ENCODE measurements at regions not wholly inside any gene's neighbourhood (a gene's known extent, or its start where the extent isn't known, plus 50 kb on each side); places are given as distances from the start of the nearest gene placed in this dataset.

DNA sequence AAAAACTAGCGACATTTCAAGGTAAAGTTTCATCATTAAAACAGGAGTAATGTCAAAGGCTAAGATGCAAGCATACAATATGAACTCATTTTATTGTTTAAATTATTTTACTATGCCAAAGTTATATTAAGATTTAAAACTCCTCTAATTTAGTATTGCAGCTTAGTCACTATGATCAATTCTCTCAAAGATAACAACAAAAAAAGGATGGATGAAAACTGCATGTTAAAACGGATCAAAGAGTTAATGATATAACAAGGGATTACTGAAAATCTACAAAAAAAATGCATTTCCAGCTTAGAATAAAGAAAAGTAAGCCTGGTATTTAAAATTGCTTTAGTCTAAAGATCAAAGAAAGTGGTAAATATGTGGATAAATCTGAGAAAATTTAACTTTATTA is 587.8 kb upstream of the PCDH20 start:
- H3K27me3 Mint-ChIP-seq = no peaks in the 10 kb centered on the region
- H3K27ac Mint-ChIP-seq = no peak overlapping the region

GRCh38 chr13:61994174-61994573 is 578.5 kb upstream of the PCDH20 start:
- H3K27ac Mint-ChIP-seq = no peak overlapping the region
- ATAC-seq (no peak), DNase-seq (no peak)
- no peak overlapping the region for H3K4me3 Mint-ChIP-seq
- H3K9me3 ChIP-seq (ENCODE audit: control insufficient read depth, low read length, poor library complexity, severe bottlenecking) = peaks cover 3% of the 10 kb centered on the region
- H3K36me3 Mint-ChIP-seq (ENCODE audit: low read depth) = no peaks in the 10 kb centered on the region
- no peaks in the 10 kb centered on the region for H3K27me3 Mint-ChIP-seq
- no peaks in the 10 kb centered on the region for H3K4me1 Mint-ChIP-seq

More for the DNA sequence above, 587.8 kb upstream of the PCDH20 start:
- no peaks in the 10 kb centered on the region for H3K4me1 Mint-ChIP-seq
- H3K36me3 Mint-ChIP-seq (ENCODE audit: low read depth) = no peaks in the 10 kb centered on the region
- no peak overlapping the region for H3K4me3 Mint-ChIP-seq
- no peak for ATAC-seq
- no peaks in the 10 kb centered on the region for H3K9me3 ChIP-seq (ENCODE audit: control insufficient read depth, low read length, poor library complexity, severe bottlenecking)
- no peak for DNase-seq

DNA sequence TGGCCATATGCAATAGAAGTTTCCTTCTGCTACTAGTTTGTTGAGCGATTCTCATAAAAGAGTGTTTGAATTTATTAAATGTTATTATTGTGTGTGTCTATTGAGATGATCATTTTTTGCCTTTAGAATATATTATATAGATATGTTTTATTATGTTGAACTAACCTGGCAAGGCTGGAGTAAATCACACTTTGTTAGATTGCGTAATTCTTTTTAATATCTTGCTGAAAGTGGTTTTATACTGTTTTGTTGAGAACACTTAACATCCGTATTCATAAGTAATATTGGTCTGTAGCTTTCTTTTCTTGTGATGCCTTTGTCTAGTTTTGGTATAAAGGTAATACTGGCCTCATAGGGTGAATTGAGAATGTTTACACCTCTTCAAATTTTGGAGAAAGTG is 574.3 kb upstream of the PCDH20 start:
- ATAC-seq = no peak
- Mint-ChIP-seq H3K27me3 (no peaks in the 10 kb centered on the region), H3K27ac (no peak overlapping the region), H3K4me1 (no peaks in the 10 kb centered on the region), H3K36me3 (ENCODE audit: low read depth) (no peaks in the 10 kb centered on the region), H3K4me3 (no peak overlapping the region)
- no peaks in the 10 kb centered on the region for H3K9me3 ChIP-seq (ENCODE audit: control insufficient read depth, low read length, poor library complexity, severe bottlenecking)
- no peak for DNase-seq

DNA sequence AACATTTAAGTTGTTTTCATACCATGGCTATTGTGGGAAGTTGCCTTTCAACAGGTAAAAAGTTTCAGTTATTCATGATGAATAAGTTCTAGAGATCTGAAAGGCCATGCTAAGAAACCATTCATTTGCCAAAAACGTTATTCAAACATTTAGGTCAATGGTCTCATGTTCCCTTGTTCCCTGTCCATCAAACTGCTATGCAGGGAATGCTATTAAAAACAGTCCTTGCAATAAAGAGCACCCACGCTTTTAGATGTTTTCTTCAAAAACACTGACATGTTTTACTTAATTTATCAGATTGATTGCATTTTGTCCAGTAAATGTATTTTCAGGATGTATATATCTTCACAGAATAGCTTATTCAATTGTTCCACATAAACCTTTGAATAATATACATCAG is 573.2 kb upstream of the PCDH20 start:
- ATAC-seq (no peak), DNase-seq (no peak)
- no peak overlapping the region for H3K4me3 Mint-ChIP-seq
- no peaks in the 10 kb centered on the region for H3K36me3 Mint-ChIP-seq (ENCODE audit: low read depth)
- no peaks in the 10 kb centered on the region for H3K27me3 Mint-ChIP-seq
- no peaks in the 10 kb centered on the region for H3K9me3 ChIP-seq (ENCODE audit: control insufficient read depth, low read length, poor library complexity, severe bottlenecking)
- no peaks in the 10 kb centered on the region for H3K4me1 Mint-ChIP-seq
- no peak overlapping the region for H3K27ac Mint-ChIP-seq

DNA sequence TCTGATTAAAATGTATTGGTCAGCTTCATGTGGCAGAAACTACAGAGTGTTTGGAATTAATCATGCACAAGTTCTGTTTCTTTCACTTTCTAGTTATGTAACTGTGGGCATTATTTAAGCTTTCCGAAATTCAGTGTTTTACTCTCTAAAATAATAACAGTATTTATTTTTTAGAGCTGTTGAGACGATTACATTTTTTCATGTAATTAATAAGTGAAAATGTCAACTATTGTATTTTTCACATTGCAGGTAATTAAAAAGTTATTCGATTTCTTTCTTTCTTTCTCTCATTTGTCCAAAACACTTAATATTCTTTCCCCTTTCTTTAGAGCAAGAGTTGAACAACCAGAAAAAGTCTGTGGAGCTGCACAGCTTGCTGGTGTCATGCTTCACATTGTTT is 559.4 kb upstream of the PCDH20 start:
- H3K9me3 ChIP-seq (ENCODE audit: control insufficient read depth, low read length, poor library complexity, severe bottlenecking) = no peaks in the 10 kb centered on the region
- H3K27ac Mint-ChIP-seq = no peak overlapping the region
- DNase-seq = no peak
- no peak overlapping the region for H3K4me3 Mint-ChIP-seq
- no peak for ATAC-seq
- no peaks in the 10 kb centered on the region for H3K27me3 Mint-ChIP-seq
- no peaks in the 10 kb centered on the region for H3K4me1 Mint-ChIP-seq
- no peaks in the 10 kb centered on the region for H3K36me3 Mint-ChIP-seq (ENCODE audit: low read depth)

DNA sequence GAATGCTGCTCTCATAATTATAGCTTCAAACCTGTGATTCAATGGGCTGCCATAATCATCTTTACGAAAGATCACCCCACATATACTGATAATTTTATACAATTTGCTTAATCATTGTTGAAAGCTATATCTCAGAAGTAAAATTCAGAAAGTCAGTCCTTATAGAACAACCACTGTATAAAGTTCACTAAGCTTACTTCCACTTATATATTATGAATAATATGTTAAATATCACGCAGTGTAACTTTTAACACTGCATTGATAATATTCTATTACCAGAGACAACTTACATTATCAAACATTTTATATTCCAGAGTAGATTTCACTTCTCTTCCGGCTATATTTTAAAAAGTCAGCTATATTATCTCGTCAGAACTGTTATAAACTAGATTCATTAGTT is 550.1 kb upstream of the PCDH20 start:
- DNase-seq (no peak), ATAC-seq (no peak)
- H3K9me3 ChIP-seq (ENCODE audit: control insufficient read depth, low read length, poor library complexity, severe bottlenecking) = no peaks in the 10 kb centered on the region
- Mint-ChIP-seq H3K27ac (no peak overlapping the region), H3K36me3 (ENCODE audit: low read depth) (no peaks in the 10 kb centered on the region), H3K4me1 (no peaks in the 10 kb centered on the region), H3K4me3 (no peak overlapping the region), H3K27me3 (no peaks in the 10 kb centered on the region)

DNA sequence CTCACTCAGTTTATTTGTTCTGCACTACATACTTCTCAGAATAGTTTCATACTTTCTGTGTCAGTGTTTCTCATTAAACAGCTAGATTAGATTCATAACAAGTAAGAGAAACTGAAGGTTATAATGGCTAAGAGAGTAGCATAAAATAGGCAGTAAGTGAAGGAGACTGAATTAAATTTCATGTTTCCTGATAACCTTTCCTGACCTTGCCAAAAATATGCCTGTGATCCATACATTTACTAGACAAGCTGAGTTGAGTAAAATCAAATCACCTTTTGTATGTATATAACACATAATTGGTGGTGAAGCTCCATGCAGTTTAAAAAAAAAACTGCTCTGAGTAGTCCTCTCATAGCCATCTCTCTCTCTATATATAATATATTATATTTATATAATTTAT is 545.3 kb upstream of the PCDH20 start:
- Mint-ChIP-seq H3K27me3 (no peaks in the 10 kb centered on the region), H3K36me3 (ENCODE audit: low read depth) (no peaks in the 10 kb centered on the region), H3K4me1 (no peaks in the 10 kb centered on the region), H3K4me3 (no peak overlapping the region), H3K27ac (no peak overlapping the region)
- ATAC-seq (no peak), DNase-seq (no peak)
- no peaks in the 10 kb centered on the region for H3K9me3 ChIP-seq (ENCODE audit: control insufficient read depth, low read length, poor library complexity, severe bottlenecking)

GRCh38 chr13:61954092-61954491 is 538.4 kb upstream of the PCDH20 start:
- Mint-ChIP-seq H3K4me1 (no peaks in the 10 kb centered on the region), H3K27me3 (no peaks in the 10 kb centered on the region), H3K27ac (no peak overlapping the region), H3K36me3 (ENCODE audit: low read depth) (no peaks in the 10 kb centered on the region), H3K4me3 (no peak overlapping the region)
- DNase-seq (no peak), ATAC-seq (no peak)
- H3K9me3 ChIP-seq (ENCODE audit: control insufficient read depth, low read length, poor library complexity, severe bottlenecking) = no peaks in the 10 kb centered on the region

- H3K27ac Mint-ChIP-seq = no peak overlapping the region
- H3K9me3 ChIP-seq (ENCODE audit: control insufficient read depth, low read length, poor library complexity, severe bottlenecking) = no peaks in the 10 kb centered on the region
- no peak overlapping the region for H3K4me3 Mint-ChIP-seq
- H3K4me1 Mint-ChIP-seq = no peaks in the 10 kb centered on the region
- H3K36me3 Mint-ChIP-seq (ENCODE audit: low read depth) = no peaks in the 10 kb centered on the region
- ATAC-seq = no peak
- no peaks in the 10 kb centered on the region for H3K27me3 Mint-ChIP-seq
- no peak for DNase-seq
Observed at GRCh38 chr13:61950828-61951227, 535.2 kb upstream of the PCDH20 start.

- Mint-ChIP-seq H3K27me3 (no peaks in the 10 kb centered on the region), H3K4me3 (no peak overlapping the region), H3K27ac (no peak overlapping the region), H3K36me3 (ENCODE audit: low read depth) (no peaks in the 10 kb centered on the region), H3K4me1 (no peaks in the 10 kb centered on the region)
- ATAC-seq (no peak), DNase-seq (no peak)
- no peaks in the 10 kb centered on the region for H3K9me3 ChIP-seq (ENCODE audit: control insufficient read depth, low read length, poor library complexity, severe bottlenecking)
Observed at GRCh38 chr13:61944329-61944929, 528.8 kb upstream of the PCDH20 start.

DNA sequence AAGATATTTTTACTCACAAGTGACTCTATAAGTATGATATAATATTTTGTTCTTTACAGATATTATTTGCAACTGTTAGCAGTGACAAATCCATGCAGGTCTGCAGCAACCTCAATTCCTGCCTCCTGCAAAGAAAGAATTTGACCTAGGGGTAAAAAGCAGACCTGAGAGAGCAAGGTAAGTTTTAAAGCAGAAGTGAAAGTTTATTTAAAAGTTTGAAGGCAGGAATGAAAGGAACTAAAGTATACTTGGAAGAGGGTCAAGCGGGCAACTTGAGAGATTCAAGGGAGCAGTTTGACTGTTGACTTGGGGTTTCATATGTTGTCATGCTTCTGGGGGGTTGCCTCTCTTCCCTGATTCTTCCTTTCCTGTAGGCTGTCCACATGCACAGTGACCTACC is 520.1 kb upstream of the PCDH20 start:
- H3K27me3 Mint-ChIP-seq = no peaks in the 10 kb centered on the region
- H3K4me1 Mint-ChIP-seq = no peaks in the 10 kb centered on the region
- H3K27ac Mint-ChIP-seq = no peak overlapping the region
- ATAC-seq = no peak
- no peak for DNase-seq
- H3K9me3 ChIP-seq (ENCODE audit: control insufficient read depth, low read length, poor library complexity, severe bottlenecking) = no peaks in the 10 kb centered on the region
- no peaks in the 10 kb centered on the region for H3K36me3 Mint-ChIP-seq (ENCODE audit: low read depth)
- H3K4me3 Mint-ChIP-seq = no peak overlapping the region

GRCh38 chr13:61927648-61928047 is 512.0 kb upstream of the PCDH20 start:
- Mint-ChIP-seq H3K27ac (no peak overlapping the region), H3K36me3 (ENCODE audit: low read depth) (no peaks in the 10 kb centered on the region), H3K27me3 (no peaks in the 10 kb centered on the region), H3K4me3 (no peak overlapping the region), H3K4me1 (no peaks in the 10 kb centered on the region)
- DNase-seq (no peak), ATAC-seq (no peak)
- H3K9me3 ChIP-seq (ENCODE audit: control insufficient read depth, low read length, poor library complexity, severe bottlenecking) = no peaks in the 10 kb centered on the region

- ATAC-seq (no peak), DNase-seq (no peak)
- Mint-ChIP-seq H3K4me1 (no peaks in the 10 kb centered on the region), H3K27me3 (no peaks in the 10 kb centered on the region), H3K36me3 (ENCODE audit: low read depth) (no peaks in the 10 kb centered on the region), H3K4me3 (no peak overlapping the region), H3K27ac (no peak overlapping the region)
- peaks cover 2% of the 10 kb centered on the region for H3K9me3 ChIP-seq (ENCODE audit: control insufficient read depth, low read length, poor library complexity, severe bottlenecking)
Observed at GRCh38 chr13:61918841-61919240, 503.2 kb upstream of the PCDH20 start.

GRCh38 chr13:61916483-61916882 is 500.8 kb upstream of the PCDH20 start:
- Mint-ChIP-seq H3K27ac (no peak overlapping the region), H3K27me3 (no peaks in the 10 kb centered on the region), H3K4me3 (no peak overlapping the region), H3K4me1 (no peaks in the 10 kb centered on the region), H3K36me3 (ENCODE audit: low read depth) (no peaks in the 10 kb centered on the region)
- ATAC-seq (no peak), DNase-seq (no peak)
- peaks cover 2% of the 10 kb centered on the region for H3K9me3 ChIP-seq (ENCODE audit: control insufficient read depth, low read length, poor library complexity, severe bottlenecking)

Measured in T-helper 17 cell (primary cell).